ENCODE measurements at regions not wholly inside any gene's neighbourhood (a gene's known extent, or its start where the extent isn't known, plus 50 kb on each side); places are given as distances from the start of the nearest gene placed in this dataset.

GRCh38 chr1:221946768-221947167, 204.9 kb upstream of the DUSP10 start:
- TF ChIP-seq CTCF (IDR thresholded peaks at IDR 0.05; ENCODE audit: borderline replicate concordance, extremely low read depth, low read length, poor library complexity, severe bottlenecking) = no peak
- TF ChIP-seq EZH2 (IDR thresholded peaks at IDR 0.05; ENCODE audit: borderline replicate concordance, low read depth, low read length, severe bottlenecking) = no peak

Data from DND-41 (cell line).